ENCODE measurements at regions not wholly inside any gene's neighbourhood (a gene's known extent, or its start where the extent isn't known, plus 50 kb on each side); places are given as distances from the start of the nearest gene placed in this dataset.

DNA sequence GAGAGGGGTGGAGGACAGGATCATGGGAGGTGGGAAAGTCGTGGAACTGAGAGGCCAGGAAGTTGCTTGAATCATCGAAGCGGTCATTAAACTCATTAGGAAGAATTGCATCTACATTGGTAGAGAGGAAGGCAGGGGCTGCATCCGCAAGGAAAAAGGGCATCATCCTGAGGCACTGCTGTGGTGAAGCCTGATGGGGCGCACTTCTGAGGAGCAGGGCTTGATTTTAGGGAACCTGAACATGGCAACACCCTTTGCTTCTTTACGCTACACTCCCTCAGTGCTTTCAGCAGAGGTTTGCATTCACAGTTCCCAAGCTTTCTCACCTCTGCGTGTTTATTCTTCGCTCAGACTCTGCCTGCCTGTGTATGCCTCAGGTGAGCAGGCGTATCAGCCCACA is 352.0 kb upstream of the RAB6C start:
- Histone ChIP-seq H3K27me3 (ENCODE audit: insufficient read depth, low read length) (no peaks in the 10 kb centered on the region), H3K4me3 (ENCODE audit: low read length) (no peak overlapping the region), H3K4me1 (ENCODE audit: insufficient read depth, low read length) (no peaks in the 10 kb centered on the region), H3K9me3 (ENCODE audit: low read depth, low read length) (no peaks in the 10 kb centered on the region)

DNA sequence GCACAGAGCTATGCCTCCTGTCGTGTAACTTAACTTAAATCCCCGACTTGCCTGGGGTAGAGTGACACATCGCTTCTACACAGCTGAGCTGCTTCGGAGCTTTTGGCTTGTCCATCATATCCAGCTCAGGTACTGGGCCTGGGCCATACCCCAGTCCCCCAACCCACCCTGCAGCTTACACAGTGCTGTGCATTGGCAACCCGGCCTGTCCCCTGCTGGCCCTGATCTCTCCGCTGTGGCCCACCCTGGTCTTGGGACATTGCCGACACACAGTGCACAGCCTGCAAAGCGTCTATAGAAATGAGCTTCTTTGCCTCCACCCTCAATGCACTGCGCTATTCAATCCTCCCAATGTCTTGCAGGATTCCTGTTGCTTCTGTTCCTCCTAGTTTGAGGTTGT is 342.8 kb upstream of the RAB6C start:
- H3K9me3 ChIP-seq (ENCODE audit: low read depth, low read length) = no peaks in the 10 kb centered on the region
- no peak overlapping the region for H3K4me3 ChIP-seq (ENCODE audit: low read length)
- H3K4me1 ChIP-seq (ENCODE audit: insufficient read depth, low read length) = no peaks in the 10 kb centered on the region
- H3K27me3 ChIP-seq (ENCODE audit: insufficient read depth, low read length) = no peaks in the 10 kb centered on the region

- no peak overlapping the region for H3K4me3 ChIP-seq (ENCODE audit: low read length)
- H3K4me1 ChIP-seq (ENCODE audit: insufficient read depth, low read length) = no peaks in the 10 kb centered on the region
- H3K27me3 ChIP-seq (ENCODE audit: insufficient read depth, low read length) = no peaks in the 10 kb centered on the region
- H3K9me3 ChIP-seq (ENCODE audit: low read depth, low read length) = no peaks in the 10 kb centered on the region
These were observed 338.1 kb upstream of the RAB6C start for GRCh38 chr2:129641371-129641770.

DNA sequence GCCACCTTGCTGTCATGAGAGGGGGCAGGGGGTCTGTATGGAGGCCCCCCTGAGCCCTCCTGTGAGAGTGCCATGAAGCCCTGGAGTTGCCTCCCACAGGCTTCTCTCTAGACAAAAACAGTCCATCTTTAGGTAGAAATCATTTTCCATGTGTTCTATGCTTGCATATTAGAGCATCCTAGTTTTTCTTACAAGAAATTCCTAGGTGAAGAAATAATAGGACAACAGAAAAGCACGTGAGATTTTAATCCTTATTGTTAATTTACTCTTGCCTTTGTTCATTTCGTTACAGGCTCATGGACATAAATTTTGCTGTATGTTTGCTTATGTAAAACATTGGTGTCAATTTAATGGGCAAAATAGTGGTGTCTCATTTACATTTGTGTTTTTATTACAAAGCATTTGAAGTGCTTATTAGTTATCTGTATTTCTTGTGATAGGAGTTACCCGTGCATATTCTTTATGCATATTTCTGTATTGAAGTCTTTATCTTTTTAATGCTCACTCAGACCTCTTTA is 336.9 kb upstream of the RAB6C start:
- Histone ChIP-seq H3K4me1 (ENCODE audit: insufficient read depth, low read length) (no peaks in the 10 kb centered on the region), H3K9me3 (ENCODE audit: low read depth, low read length) (no peaks in the 10 kb centered on the region), H3K4me3 (ENCODE audit: low read length) (no peak overlapping the region), H3K27me3 (ENCODE audit: insufficient read depth, low read length) (no peaks in the 10 kb centered on the region)

- Histone ChIP-seq H3K27me3 (ENCODE audit: insufficient read depth, low read length) (no peaks in the 10 kb centered on the region), H3K4me1 (ENCODE audit: insufficient read depth, low read length) (no peaks in the 10 kb centered on the region), H3K9me3 (ENCODE audit: low read depth, low read length) (no peaks in the 10 kb centered on the region)
These were observed 334.1 kb upstream of the RAB6C start for GRCh38 chr2:129645335-129645734.

GRCh38 chr2:129646107-129646506 is 333.4 kb upstream of the RAB6C start:
- no peaks in the 10 kb centered on the region for H3K27me3 ChIP-seq (ENCODE audit: insufficient read depth, low read length)
- H3K9me3 ChIP-seq (ENCODE audit: low read depth, low read length) = no peaks in the 10 kb centered on the region
- no peaks in the 10 kb centered on the region for H3K4me1 ChIP-seq (ENCODE audit: insufficient read depth, low read length)
- H3K4me3 ChIP-seq (ENCODE audit: low read length) = no peak overlapping the region

More at GRCh38 chr2:129645335-129645734, 334.1 kb upstream of the RAB6C start:
- H3K4me3 ChIP-seq (ENCODE audit: low read length) = no peak overlapping the region

DNA sequence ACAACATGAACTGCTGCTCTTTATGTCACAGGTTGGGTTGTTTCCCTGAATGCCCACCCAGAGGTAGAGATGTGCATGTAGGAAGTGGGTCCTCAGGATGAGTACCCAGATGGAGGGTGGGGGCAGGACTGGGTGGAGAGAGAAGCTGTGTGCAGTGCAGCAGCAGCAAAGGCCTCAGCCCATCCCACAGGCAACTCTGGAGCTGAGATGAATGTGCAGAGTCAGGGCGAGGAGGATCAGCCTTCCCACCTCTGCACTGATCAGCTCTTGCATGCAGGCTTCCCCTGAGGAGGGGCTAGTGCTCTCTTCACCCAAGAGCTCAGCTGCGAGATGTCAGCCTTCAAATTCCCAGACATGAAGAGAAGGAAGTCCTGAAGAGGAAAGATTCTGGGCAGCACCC is 326.2 kb upstream of the RAB6C start:
- no peaks in the 10 kb centered on the region for H3K4me1 ChIP-seq (ENCODE audit: insufficient read depth, low read length)
- H3K4me3 ChIP-seq (ENCODE audit: low read length) = no peak overlapping the region
- H3K27me3 ChIP-seq (ENCODE audit: insufficient read depth, low read length) = no peaks in the 10 kb centered on the region
- no peaks in the 10 kb centered on the region for H3K9me3 ChIP-seq (ENCODE audit: low read depth, low read length)

DNA sequence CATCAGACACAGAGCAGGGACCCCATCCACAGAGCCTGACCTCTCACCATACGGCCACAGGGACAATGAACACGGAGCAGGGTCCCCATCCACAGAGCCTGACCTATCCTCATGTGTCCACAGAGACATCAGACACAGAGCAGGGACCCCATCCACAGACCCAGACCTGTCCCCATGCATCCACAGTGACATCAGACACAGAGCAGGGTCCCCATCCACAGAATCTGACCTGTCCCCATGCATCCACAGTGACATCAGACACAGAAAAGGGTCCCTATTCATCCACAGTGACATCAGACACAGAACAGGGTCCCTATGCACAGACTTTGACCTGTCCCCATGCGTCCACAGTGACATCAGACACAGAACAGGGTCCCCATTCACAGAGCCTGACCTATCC is 325.1 kb upstream of the RAB6C start:
- Histone ChIP-seq H3K4me1 (ENCODE audit: insufficient read depth, low read length) (no peaks in the 10 kb centered on the region), H3K4me3 (ENCODE audit: low read length) (no peak overlapping the region), H3K27me3 (ENCODE audit: insufficient read depth, low read length) (no peaks in the 10 kb centered on the region), H3K9me3 (ENCODE audit: low read depth, low read length) (no peaks in the 10 kb centered on the region)

DNA sequence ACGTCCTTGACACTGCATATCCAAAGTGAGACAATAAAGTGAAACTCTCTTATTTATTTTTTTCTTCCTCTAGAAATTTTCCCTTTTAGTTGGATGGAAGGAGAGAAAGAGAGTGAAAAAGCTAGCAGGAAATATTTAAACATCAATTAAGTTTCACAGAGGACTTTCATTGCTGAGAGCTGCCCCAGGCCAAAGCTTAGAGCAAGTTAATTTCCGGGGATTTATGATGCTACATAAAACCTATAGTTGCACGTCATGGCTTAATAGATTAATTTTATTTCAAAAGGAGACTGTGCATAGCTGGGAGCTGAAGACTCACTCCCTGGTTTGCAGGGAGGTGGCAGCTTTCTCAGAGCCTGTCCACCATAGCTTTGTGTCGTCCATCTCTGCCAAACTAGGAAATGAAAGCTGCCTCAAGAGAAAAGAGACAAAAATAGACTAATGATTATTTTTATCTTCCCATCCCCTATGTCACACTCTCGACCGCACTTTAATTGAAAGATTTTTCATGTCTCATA is 323.3 kb upstream of the RAB6C start:
- Histone ChIP-seq H3K4me1 (ENCODE audit: insufficient read depth, low read length) (no peaks in the 10 kb centered on the region), H3K27me3 (ENCODE audit: insufficient read depth, low read length) (no peaks in the 10 kb centered on the region), H3K4me3 (ENCODE audit: low read length) (no peak overlapping the region), H3K9me3 (ENCODE audit: low read depth, low read length) (no peaks in the 10 kb centered on the region)

DNA sequence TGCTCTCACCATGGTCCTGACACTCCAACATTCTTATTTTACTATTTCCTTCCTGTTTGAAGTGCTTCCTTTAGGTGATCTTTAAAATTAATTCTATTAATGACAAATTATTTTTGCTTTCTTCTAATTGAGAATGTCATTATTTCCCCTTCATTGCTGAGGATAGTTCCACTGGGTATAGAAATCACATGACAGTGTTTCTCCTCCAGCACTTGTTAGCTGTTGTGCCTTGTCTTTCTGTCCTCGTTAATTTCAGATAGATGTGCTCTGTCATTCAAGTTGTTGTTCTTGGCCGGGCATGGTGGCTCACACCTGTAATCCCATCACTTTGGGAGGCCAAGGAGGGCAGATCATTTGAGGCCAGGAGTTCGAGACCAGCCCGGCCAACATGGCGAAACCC is 321.0 kb upstream of the RAB6C start:
- H3K27me3 ChIP-seq (ENCODE audit: insufficient read depth, low read length) = no peaks in the 10 kb centered on the region
- H3K4me1 ChIP-seq (ENCODE audit: insufficient read depth, low read length) = no peaks in the 10 kb centered on the region
- H3K4me3 ChIP-seq (ENCODE audit: low read length) = no peak overlapping the region
- no peaks in the 10 kb centered on the region for H3K9me3 ChIP-seq (ENCODE audit: low read depth, low read length)

DNA sequence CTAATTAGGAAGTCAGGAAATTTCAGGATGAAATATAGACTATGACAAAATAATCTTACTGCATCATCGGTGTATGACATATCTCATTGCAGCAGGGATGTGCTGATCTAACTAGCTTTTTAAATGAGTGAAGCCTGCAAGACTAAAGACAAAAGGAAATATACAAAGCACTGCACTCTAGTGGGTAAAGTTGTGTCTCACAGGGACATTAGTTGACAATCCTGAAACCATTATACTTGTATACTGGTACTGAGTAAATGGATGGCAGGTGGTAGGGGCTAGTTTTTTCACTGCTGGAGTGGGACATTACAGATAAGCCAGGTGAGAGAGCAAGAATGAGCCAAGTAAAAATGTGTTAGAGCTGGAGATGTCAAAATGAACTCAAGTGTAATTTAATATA is 317.5 kb upstream of the RAB6C start:
- Histone ChIP-seq H3K27me3 (ENCODE audit: insufficient read depth, low read length) (no peaks in the 10 kb centered on the region), H3K4me1 (ENCODE audit: insufficient read depth, low read length) (no peaks in the 10 kb centered on the region), H3K4me3 (ENCODE audit: low read length) (no peak overlapping the region), H3K9me3 (ENCODE audit: low read depth, low read length) (no peaks in the 10 kb centered on the region)

DNA sequence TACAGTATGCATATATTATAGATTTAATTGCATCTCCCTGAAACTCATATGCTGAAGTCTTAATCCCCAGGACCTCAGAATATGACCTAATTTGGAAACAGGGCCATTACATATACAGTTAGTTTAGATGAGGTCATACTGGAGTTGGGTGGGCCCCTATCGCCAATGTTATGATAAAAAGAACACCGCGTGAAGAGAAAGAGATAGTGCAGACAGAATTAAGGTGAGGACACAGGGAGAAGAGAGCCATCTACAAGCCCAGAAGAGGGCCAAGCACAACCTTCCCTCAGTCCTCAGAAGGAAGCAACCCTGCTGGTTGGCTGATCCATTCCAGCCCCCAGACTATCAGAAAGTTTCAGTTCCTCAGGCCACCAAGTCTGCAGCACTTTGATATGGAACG is 311.9 kb upstream of the RAB6C start:
- Histone ChIP-seq H3K4me1 (ENCODE audit: insufficient read depth, low read length) (no peaks in the 10 kb centered on the region), H3K9me3 (ENCODE audit: low read depth, low read length) (no peaks in the 10 kb centered on the region), H3K4me3 (ENCODE audit: low read length) (no peak overlapping the region), H3K27me3 (ENCODE audit: insufficient read depth, low read length) (no peaks in the 10 kb centered on the region)

GRCh38 chr2:129672521-129672920 is 306.9 kb upstream of the RAB6C start:
- Histone ChIP-seq H3K9me3 (ENCODE audit: low read depth, low read length) (no peaks in the 10 kb centered on the region), H3K4me3 (ENCODE audit: low read length) (no peak overlapping the region), H3K27me3 (ENCODE audit: insufficient read depth, low read length) (no peaks in the 10 kb centered on the region), H3K4me1 (ENCODE audit: insufficient read depth, low read length) (no peaks in the 10 kb centered on the region)

DNA sequence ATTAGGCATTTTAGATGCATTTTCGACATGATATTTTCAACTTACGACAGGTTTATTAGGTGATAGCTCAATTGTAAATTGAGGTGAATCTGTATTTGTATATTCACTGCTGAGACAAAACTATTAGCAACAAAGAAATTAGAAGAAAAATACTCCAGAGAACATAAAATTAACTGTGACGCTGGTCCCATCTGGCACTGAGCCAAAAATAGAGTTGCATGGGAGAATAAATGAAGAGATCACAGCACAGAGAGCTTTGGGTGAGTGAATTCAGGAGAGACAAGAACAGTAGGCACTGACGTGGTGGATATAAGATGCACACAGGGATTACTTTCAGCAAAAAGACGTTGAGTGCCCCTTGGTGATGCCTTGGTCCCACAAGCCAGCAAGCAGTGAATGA is 306.2 kb upstream of the RAB6C start:
- no peak overlapping the region for H3K4me3 ChIP-seq (ENCODE audit: low read length)

DNA sequence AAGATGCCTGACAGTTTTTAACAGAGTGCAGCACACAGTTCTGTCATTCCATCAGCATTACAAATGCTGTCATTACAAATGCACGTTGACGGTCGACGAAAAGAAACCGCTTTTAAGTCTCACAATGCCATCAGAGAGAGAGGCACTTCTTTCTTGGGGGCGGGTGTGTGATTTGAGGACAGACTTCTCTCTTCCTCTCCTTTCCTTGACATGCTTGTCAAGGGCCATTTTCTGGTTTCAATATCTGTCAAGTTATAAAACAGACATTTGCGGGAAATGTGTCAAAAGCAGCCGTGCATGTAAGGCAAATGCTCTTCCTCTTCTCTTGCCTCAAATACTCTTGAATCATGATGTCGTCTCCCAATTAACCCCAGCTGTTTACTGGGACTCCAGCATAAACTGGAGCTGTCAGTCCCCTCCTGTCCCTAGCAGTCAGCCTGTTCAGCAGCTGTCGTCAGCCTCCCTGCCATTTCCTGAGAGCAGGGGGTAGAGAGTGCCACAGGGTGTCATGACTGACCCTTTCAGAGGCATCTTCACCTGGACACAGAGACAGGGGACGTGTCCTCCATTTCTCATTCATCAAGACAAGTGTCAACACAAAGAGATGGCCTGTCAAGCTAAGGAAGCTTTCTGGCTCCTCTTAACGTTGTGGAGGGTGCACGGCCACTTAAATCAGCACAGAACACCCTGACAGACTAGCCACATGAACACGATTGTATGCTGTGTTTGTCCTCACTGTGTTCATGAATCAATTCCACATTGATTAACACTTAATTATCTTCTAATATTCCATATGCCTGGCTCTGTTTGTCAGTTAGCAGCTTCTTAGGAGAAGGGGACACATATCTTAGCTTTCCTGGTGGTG is 305.4 kb upstream of the RAB6C start:
- Histone ChIP-seq H3K4me3 (ENCODE audit: low read length) (no peak overlapping the region), H3K9me3 (ENCODE audit: low read depth, low read length) (no peaks in the 10 kb centered on the region), H3K4me1 (ENCODE audit: insufficient read depth, low read length) (no peaks in the 10 kb centered on the region), H3K27me3 (ENCODE audit: insufficient read depth, low read length) (no peaks in the 10 kb centered on the region)

More for the DNA sequence above, 306.2 kb upstream of the RAB6C start:
- H3K4me1 ChIP-seq (ENCODE audit: insufficient read depth, low read length) = no peaks in the 10 kb centered on the region
- H3K9me3 ChIP-seq (ENCODE audit: low read depth, low read length) = no peaks in the 10 kb centered on the region
- no peaks in the 10 kb centered on the region for H3K27me3 ChIP-seq (ENCODE audit: insufficient read depth, low read length)

- Histone ChIP-seq H3K4me1 (ENCODE audit: insufficient read depth, low read length) (no peaks in the 10 kb centered on the region), H3K4me3 (ENCODE audit: low read length) (no peak overlapping the region), H3K9me3 (ENCODE audit: low read depth, low read length) (no peaks in the 10 kb centered on the region), H3K27me3 (ENCODE audit: insufficient read depth, low read length) (no peaks in the 10 kb centered on the region)
These were observed 300.7 kb upstream of the RAB6C start for GRCh38 chr2:129678751-129679150.

All from mononuclear cell (primary cell).